ENCODE measurements at regions not wholly inside any gene's neighbourhood (a gene's known extent, or its start where the extent isn't known, plus 50 kb on each side); places are given as distances from the start of the nearest gene placed in this dataset.

DNA sequence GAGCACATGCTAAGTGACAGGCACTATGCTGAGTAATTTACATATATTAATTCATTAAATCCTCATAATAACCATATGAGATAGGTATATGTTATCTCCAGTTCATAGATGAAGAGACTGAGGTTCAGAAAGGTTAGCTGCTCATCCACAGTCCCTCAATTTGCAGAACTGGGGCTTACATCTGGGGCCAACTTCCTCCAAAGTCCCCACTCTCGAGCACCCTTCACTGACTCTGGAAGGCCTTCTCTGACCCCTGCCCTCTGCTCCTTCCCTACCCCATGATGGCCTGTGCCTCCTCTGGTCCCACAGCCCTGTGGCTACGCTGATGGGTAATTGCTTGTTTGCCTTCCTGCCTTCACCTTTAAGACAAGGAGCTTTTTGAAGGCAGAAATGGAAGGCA is 71.6 kb downstream of the C5orf15 start:
- TF ChIP-seq, protein P1, sequence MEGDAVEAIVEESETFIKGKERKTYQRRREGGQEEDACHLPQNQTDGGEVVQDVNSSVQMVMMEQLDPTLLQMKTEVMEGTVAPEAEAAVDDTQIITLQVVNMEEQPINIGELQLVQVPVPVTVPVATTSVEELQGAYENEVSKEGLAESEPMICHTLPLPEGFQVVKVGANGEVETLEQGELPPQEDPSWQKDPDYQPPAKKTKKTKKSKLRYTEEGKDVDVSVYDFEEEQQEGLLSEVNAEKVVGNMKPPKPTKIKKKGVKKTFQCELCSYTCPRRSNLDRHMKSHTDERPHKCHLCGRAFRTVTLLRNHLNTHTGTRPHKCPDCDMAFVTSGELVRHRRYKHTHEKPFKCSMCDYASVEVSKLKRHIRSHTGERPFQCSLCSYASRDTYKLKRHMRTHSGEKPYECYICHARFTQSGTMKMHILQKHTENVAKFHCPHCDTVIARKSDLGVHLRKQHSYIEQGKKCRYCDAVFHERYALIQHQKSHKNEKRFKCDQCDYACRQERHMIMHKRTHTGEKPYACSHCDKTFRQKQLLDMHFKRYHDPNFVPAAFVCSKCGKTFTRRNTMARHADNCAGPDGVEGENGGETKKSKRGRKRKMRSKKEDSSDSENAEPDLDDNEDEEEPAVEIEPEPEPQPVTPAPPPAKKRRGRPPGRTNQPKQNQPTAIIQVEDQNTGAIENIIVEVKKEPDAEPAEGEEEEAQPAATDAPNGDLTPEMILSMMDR (IDR thresholded peaks at IDR 0.05) = no peak
- TF ChIP-seq POLR2AphosphoS5 (IDR thresholded peaks at IDR 0.05) (no peak), POLR2A (IDR thresholded peaks at IDR 0.05) (no peak), EP300 (IDR thresholded peaks at IDR 0.05; ENCODE audit: low read depth) (no peak)
